ENCODE measurements at regions not wholly inside any gene's neighbourhood (a gene's known extent, or its start where the extent isn't known, plus 50 kb on each side); places are given as distances from the start of the nearest gene placed in this dataset.

DNA sequence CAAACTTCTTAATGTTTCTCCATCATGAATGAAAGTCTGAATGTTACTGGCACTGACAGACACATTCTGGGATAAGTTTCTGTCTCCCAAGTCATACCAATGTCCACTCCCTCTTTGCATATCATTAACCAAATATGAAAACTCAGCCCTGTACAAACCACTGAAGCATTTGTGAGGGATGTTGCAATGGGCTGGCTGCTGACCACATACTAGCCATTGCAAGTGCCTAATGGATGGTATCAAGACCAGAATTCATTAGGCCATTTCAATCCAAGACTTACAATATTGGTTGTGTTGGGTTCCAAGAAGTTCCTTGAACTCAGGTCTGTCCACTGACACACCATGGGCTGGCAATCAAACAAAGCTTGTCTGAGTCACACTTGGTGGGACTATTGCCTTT is 73.8 kb downstream of the CBLN2 start:
- no peak for DNase-seq

GRCh38 chr18:72468021-72468710 is 76.0 kb downstream of the CBLN2 start:
- DNase-seq: no peak

DNA sequence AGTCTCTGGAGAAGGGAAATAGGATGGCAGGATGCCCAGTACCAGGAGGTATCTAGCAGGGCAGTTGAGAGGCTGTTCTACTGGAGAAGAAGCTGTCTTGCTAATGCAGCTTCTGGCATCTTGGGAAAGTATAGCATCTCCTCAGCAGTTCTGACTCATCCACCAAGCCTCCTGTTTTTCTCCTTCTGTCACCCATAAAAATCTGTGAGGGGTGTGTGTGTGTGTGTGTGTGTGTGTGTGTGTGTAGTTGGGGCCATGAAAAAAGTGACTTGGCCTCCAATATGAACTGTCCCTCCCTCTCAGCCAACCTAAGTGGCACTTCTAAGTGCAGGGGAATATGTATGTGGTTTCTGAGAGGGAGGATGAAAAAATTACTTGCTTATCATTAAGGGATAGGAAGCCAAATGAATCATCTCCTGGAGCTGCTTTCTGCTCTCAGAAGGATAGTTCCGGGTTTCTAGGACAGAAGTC is 83.9 kb downstream of the CBLN2 start:
- no peak for DNase-seq

DNA sequence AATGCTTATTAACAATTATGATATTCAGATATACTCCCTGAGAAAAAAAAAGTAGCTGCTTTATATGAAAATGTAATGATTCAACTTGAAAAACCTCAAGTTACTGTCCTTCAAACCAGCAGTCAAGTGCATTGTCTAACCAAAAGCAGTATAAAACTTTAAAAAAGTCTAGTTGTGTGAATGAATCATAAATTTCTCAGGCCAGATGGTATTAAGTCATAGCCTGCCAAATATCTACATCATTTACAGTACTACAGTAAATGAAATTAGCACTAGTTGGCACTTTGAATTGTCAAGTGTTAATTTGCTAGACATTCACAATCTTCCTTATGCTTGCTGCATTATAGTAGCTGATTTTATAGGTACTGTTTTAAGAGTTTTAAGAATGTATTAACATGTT is 85.9 kb downstream of the CBLN2 start:
- DNase-seq: no peak

DNA sequence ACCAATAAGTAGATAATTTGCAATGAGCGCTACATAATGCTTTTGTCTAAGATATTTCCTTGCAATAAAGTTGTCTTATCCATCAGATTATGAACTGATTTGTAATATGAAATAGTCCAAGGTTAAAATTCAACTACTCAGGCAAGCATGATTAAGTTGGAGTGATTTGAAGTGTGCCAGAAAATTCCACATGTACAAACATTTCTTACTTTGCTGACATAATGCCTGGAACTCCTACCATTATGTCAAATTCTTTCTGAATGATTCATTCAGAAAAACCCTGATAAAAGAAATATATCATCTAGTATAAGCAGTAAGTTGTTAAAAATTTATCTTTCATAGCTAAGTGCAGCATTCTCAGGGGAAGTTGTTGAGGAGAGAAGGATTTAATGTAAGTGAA is 87.3 kb downstream of the CBLN2 start:
- no peak for DNase-seq

DNA sequence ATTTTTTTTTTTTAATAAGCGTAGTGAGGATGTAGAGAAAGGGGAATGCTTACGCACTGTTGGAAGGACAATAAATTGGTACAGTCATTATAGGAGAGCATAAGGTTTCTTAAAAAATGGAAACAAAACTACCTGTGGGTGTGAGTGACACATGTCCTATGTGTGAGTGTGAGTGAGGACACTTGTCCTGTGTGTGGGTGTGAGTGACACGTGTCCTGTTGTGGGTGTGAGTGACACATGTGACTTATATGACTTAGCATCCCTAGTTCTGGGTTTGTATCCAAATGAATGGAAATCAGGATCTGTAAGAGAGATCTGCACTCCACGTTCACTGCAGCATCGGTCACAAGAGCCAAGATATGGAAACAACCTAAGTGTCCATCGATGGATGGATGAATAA is 91.8 kb downstream of the CBLN2 start:
- DNase-seq: no peak

DNA sequence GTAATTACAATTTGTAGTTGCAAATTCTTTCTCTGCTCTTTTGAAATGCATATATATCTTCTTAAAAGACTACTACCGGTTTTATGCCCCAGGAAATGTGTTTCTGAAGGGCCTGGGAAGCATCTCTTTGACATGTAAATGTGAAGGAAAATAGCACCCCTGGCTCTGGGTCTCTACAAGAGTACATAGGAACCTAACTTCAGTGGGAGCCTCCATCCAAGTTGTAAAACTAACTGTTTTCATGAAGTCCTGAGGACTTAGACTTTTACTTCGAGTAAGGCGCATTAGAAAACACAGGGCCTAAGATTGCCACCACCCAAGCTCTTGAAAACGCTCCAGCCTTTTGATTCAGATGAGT is 99.4 kb downstream of the CBLN2 start:
- no peak for DNase-seq

DNA sequence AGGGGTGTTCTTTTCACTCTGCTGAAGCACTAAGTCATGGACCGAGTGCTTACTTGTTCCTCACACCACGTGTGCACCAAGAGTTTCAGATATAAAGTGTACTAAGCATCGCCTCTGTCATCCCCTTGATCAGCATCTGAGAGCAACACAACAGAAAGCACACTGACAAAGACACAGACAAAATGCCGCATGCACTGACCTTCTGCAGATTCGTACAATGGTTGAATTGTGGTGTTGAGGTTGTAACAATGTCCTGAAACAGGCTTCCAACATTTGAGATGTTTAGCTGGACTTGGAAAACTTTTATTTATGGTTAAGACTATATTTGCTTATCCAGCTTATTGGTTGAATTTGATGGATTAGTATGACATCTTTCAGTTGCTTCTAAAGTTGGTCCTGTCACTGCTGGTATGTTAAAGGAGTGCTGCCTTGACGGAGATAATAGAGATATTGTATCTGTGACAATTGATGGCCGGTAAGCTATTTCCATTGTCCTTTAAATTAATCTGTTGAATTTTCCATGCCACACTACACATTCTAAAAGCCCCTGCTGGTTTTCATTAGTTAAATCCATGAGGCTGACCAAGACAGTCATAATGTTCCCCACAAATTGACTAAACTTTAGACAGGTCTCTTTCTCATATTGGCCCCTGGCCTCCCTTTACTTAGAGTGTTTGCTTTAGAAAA is 99.9 kb downstream of the CBLN2 start:
- no peak for DNase-seq

GRCh38 chr18:72436401-72436800 is 107.7 kb downstream of the CBLN2 start:
- no peak for DNase-seq

DNA sequence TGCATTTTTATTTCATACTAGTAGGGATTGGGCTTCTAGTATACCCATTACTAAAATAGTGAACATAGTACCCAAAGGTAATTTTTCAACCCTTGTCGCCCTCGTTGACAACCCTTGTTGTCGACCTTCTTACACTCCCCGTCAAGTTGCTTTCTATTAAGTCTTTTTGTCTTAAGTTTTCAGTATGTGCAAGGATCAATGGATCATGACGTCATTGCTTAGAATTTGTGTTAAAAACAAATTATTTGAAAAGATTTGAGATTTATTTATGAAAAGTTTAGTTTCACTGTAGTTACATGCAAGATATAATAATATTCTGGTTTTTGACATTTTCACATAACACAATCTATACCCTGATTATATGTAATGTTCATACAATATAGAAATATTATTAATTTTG is 110.4 kb downstream of the CBLN2 start:
- no peak for DNase-seq

DNA sequence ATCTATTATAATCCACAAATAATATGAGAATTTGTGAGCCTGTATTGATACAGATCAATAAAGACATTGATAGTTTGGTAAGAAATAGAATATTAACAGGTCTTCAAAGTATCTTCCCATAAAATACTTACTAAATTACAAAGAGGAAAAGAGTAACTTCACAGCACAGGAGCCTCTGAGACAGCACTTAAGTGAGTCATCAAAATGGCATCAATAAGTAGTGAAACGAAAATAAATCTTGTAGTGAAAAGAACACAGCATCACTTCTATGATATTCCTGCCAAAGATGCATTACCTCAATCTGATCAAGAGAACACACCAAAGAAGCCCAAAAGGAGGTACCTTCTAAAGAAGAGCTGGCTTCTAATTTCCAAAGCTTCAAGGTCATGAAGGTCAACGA is 116.4 kb downstream of the CBLN2 start:
- no peak for DNase-seq

DNA sequence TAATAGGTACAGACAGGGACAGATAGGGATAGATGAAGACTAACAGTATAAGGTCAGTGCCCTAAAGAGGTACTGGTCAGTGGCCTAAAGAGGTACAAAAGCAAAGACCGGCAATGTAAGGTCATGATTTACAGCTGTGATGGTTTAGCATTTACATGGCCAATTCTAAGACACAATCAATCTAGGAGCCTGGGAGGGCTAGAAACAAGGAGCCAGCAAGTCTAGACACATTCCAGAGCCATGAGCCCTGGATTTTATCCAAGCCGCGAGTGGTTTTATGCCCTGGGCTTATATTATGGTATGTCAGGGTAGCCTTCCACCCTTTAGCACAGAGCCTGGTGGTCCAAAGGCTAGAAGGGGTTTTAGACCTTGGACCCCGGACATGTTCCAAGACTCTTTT is 124.2 kb downstream of the CBLN2 start:
- DNase-seq: no peak

DNA sequence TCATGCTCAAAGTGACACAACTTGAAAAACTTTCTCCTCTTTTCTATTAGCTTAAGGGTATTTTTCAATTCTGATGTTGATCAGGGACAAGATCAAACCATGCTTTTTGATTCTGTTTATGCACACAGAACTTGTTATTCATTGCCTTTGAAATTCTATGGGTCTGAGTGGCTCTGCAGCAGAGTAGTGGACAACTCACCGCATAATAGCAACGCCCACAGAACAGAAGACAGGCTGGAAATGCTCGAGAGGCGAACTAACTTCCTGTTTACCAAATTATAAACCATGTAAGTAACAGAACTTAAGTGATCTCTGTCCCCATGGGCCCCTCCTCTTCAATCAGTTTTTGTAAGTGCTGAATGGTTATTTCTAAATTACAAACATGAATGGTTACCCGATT is 131.2 kb downstream of the CBLN2 start:
- DNase-seq: no peak

DNA sequence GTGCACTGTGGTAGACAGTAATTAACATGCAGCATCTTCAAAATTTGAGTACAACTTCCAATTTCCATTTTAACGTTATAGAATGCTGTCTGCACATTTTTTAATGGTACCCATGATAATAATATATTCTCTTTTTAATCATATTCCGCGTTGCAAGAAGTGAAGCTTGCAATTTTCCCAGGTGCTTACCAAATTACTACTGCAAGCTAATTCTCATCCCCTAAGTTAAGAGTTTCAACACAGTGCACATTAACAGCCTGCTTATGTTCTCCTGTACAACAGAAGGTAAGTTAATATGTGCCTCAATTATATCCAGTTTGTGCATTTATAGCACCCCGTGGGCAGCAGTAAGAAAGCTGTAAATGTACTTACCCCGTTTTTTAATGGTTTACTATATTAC is 132.9 kb downstream of the CBLN2 start:
- DNase-seq: no peak

DNA sequence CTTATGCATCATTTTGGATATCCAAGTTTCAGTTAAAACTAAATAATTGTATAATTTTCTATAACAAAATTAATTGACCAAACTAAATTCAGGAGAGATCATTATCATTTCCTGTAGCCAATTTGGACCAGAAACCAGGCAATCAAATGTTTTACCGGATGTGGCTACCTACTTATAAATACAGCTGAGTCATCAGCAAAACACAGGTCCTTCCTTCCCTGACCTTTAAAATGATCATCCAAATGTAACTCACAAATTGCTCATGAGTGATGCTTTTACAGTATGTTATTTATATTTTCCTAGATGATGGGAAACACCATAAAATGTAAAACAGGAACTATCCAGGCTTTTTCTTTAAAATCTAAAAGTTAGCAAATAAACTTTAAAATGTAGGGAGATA is 133.7 kb downstream of the CBLN2 start:
- no peak for DNase-seq

DNA sequence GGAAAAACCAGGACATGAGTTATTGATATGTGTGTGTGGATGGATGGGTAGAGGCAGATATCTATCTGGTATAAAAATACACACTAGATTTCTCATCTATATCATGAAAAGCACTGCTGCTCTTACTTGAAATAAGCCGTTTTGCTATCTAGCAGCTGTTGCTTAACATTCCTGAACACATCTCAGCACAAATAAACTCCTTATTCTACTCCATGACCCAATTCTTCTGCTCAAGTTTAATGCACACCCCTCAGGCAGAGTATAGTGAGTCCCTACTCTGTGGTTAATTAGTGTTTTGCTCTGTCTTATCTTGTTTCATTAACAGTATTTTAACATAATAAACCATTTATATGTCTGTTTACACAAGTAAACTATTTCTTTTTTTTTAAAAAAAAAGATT is 134.2 kb downstream of the CBLN2 start:
- DNase-seq: no peak

DNA sequence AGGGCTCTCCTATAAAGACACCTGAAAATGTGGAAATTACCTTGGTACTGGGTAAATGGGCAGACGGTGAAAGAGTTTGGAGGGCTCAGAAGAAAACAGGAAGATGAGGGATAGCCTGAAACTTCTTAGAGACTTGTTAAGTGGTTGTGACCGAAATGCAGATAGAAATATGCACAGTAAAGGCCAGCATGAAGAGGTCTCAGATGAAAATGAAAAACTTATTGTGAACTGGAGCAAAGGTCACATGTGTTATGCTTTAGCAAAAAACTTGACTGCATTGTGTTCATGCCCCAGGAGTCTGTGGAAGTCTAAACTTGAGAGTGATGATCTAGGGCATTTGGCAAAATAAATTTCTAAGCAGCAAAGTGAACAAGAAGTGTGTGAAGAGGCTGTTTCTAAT is 137.1 kb downstream of the CBLN2 start:
- no peak for DNase-seq

GRCh38 chr18:72391951-72392350 is 152.2 kb downstream of the CBLN2 start:
- no peak for DNase-seq

- DNase-seq: no peak
Measured at GRCh38 chr18:72391427-72391826, 152.7 kb downstream of the CBLN2 start.

GRCh38 chr18:72378016-72378415 is 166.1 kb downstream of the CBLN2 start:
- no peak for DNase-seq

GRCh38 chr18:72376256-72376655 is 167.9 kb downstream of the CBLN2 start:
- DNase-seq: no peak

- peak; percentile 59 for DNase-seq
Measured at GRCh38 chr18:72375618-72376017, 168.5 kb downstream of the CBLN2 start.

DNA sequence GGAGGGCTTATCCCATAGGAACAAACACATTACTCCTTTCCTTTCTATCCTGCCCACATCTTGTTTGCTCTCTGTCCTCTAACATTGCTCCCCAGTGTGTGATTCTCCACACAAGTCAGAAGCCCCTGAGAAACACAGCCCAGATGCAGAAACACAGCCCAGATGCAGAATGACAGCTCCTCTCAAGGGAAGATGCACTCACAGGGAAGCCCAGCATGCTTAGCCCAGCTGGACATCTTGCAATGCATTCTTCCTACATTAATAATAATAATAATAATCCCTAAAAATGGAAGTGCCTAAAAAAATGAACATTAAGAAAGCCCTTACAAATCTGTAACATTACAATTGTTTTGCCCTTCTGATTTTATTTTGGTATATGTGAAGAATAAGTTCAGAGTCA is 172.1 kb downstream of the CBLN2 start:
- no peak for DNase-seq

DNA sequence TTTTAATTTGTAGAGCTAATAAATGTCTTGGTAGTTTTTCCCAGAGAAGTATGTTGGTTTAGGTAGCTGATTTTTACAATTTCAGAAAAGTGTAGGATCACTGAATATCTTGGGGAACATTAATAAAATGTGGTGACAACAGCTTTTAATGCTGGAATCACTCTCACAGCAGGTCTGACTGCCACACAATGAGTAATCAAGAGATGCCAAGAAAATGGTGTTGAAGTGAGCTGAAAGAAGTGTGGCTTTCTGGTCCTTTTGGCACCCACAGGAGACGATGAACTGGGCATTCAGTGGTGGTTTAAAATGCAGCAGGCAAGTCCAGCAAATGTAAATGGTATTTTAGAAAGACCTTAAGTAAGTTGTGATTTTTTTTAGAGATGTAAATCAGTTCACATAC is 175.8 kb downstream of the CBLN2 start:
- no peak for DNase-seq

- no peak for DNase-seq
Measured at GRCh38 chr18:72360634-72361033, 183.5 kb downstream of the CBLN2 start.
